Spinal cord (tissue), 9 donors: ENCODE measurements at regions not wholly inside any gene's neighbourhood (a gene's known extent, or its start where the extent isn't known, plus 50 kb on each side); places are given as distances from the start of the nearest gene placed in this dataset.

Experiments used
- DNase-seq, 6 donors: peaks; one replicate each; pipeline versions ENCODE4 v3.0.0 to v3.0.0-alpha.2; 2013 to 2015; ENCODE audit warnings: low spot score in 6 of 6, low read depth in 4 of 6
- H3K27ac ChIP-seq: one replicate; pipeline ENCODE4 v1.5.1; 2013; ENCODE audit warnings: low read depth, low read length, control low read depth
- H3K27me3 ChIP-seq: one replicate; pipeline ENCODE4 v1.6.1; 2013; ENCODE audit warnings: low read length; ENCODE audit not compliant: control insufficient read depth, insufficient read depth
- H3K36me3 ChIP-seq: one replicate; pipeline ENCODE4 v1.6.1; 2013; ENCODE audit warnings: low read length; ENCODE audit not compliant: control insufficient read depth, insufficient read depth
- H3K4me1 ChIP-seq: one replicate; pipeline ENCODE4 v1.6.1; 2013; ENCODE audit warnings: low read length; ENCODE audit not compliant: control insufficient read depth, insufficient read depth
- H3K4me3 ChIP-seq: one replicate; pipeline ENCODE4 v1.5.1; 2013; ENCODE audit warnings: low read depth, low read length, control low read depth
- H3K9me3 ChIP-seq: one replicate; pipeline ENCODE4 v1.6.1; 2013; ENCODE audit warnings: low read length; ENCODE audit not compliant: control insufficient read depth, insufficient read depth
- WGBS: methylation state at CpG from one replicate; pipeline ENCODE4 v1.1.5; 2013; ENCODE audit warnings: missing lambda C conversion rate; ENCODE audit not compliant: insufficient coverage; 5-methylcytosine and 5-hydroxymethylcytosine counted together
- donor health status: healthy.

GRCh38 chr4:123953566-123953965 lies 557.0 kb downstream of the SPRY1 start:
- Histone ChIP-seq H3K4me1 (no peaks in the 10 kb centered on the region), H3K36me3 (no peaks in the 10 kb centered on the region), H3K4me3 (no peak overlapping the region), H3K27ac (no peak overlapping the region), H3K9me3 (no peaks in the 10 kb centered on the region), H3K27me3 (no peaks in the 10 kb centered on the region)
- 90% methylated on average over 2 of the region's 3 CpGs for WGBS
- no peak for DNase-seq

- no peak for DNase-seq
- H3K27me3 ChIP-seq, result no peaks in the 10 kb centered on the region
- no peak overlapping the region for H3K4me3 ChIP-seq
- H3K27ac ChIP-seq, result no peak overlapping the region
- no peaks in the 10 kb centered on the region for H3K36me3 ChIP-seq
- WGBS, result 87% methylated on average over 3 of the region's 4 CpGs
- no peaks in the 10 kb centered on the region for H3K4me1 ChIP-seq
- H3K9me3 ChIP-seq, result no peaks in the 10 kb centered on the region
Measured at GRCh38 chr4:123954220-123954619, 557.6 kb downstream of the SPRY1 start.

- Histone ChIP-seq H3K27me3 (no peaks in the 10 kb centered on the region), H3K9me3 (no peaks in the 10 kb centered on the region), H3K36me3 (no peaks in the 10 kb centered on the region), H3K27ac (no peak overlapping the region), H3K4me1 (no peaks in the 10 kb centered on the region), H3K4me3 (no peak overlapping the region)
- no peak for DNase-seq
- 98% methylated on average over 2 of the region's 3 CpGs for WGBS
Measured at GRCh38 chr4:123955167-123955800, 558.7 kb downstream of the SPRY1 start.

GRCh38 chr4:123956204-123956603 lies 559.6 kb downstream of the SPRY1 start:
- Histone ChIP-seq H3K36me3 (no peaks in the 10 kb centered on the region), H3K4me3 (no peak overlapping the region), H3K9me3 (no peaks in the 10 kb centered on the region), H3K27me3 (no peaks in the 10 kb centered on the region), H3K4me1 (no peaks in the 10 kb centered on the region), H3K27ac (no peak overlapping the region)
- WGBS, result 100% methylated on average over 5 of the region's 7 CpGs
- DNase-seq, result no peak

GRCh38 chr4:123966990-123967769 lies 570.6 kb downstream of the SPRY1 start:
- H3K36me3 ChIP-seq, result no peaks in the 10 kb centered on the region
- no peaks in the 10 kb centered on the region for H3K4me1 ChIP-seq
- no peak overlapping the region for H3K27ac ChIP-seq
- no peak for DNase-seq
- no peak overlapping the region for H3K4me3 ChIP-seq
- H3K27me3 ChIP-seq, result no peaks in the 10 kb centered on the region
- H3K9me3 ChIP-seq, result no peaks in the 10 kb centered on the region
- WGBS, result 80% methylated on average over 1 of the region's 4 CpGs

- Histone ChIP-seq H3K27me3 (no peaks in the 10 kb centered on the region), H3K4me3 (no peak overlapping the region), H3K4me1 (no peaks in the 10 kb centered on the region), H3K36me3 (no peaks in the 10 kb centered on the region), H3K9me3 (peaks cover 3% of the 10 kb centered on the region), H3K27ac (no peak overlapping the region)
- DNase-seq, result no peak
- WGBS, result 50% methylated on average over 1 of the region's 1 CpG
Measured at GRCh38 chr4:123972031-123972430, 575.4 kb downstream of the SPRY1 start.

- Histone ChIP-seq H3K27ac (no peak overlapping the region), H3K36me3 (no peaks in the 10 kb centered on the region), H3K27me3 (no peaks in the 10 kb centered on the region), H3K4me3 (no peak overlapping the region), H3K9me3 (peaks cover 11% of the 10 kb centered on the region), H3K4me1 (no peaks in the 10 kb centered on the region)
- no CpG with 5 or more reads among the region's 2 CpGs for WGBS
- no peak for DNase-seq
Measured at GRCh38 chr4:123974386-123975149, 578.0 kb downstream of the SPRY1 start.

GRCh38 chr4:123976285-123976684 lies 579.7 kb downstream of the SPRY1 start:
- 28% methylated on average over 6 of the region's 7 CpGs for WGBS
- Histone ChIP-seq H3K36me3 (no peaks in the 10 kb centered on the region), H3K27me3 (no peaks in the 10 kb centered on the region), H3K4me3 (no peak overlapping the region), H3K9me3 (peaks cover 11% of the 10 kb centered on the region), H3K27ac (peak overlapping the region; percentile 36), H3K4me1 (no peaks in the 10 kb centered on the region)
- DNase-seq, result peak in 2 of 6 donors; percentile 43 to 72

- no peak overlapping the region for H3K27ac ChIP-seq
- H3K4me1 ChIP-seq, result no peaks in the 10 kb centered on the region
- peaks cover 11% of the 10 kb centered on the region for H3K9me3 ChIP-seq
- no peak overlapping the region for H3K4me3 ChIP-seq
- no peaks in the 10 kb centered on the region for H3K27me3 ChIP-seq
- no peaks in the 10 kb centered on the region for H3K36me3 ChIP-seq
- WGBS, result no CpG with 5 or more reads among the region's 2 CpGs
- DNase-seq, result peak in 1 of 6 donors; percentile 69
Measured at GRCh38 chr4:123976819-123977218, 580.2 kb downstream of the SPRY1 start.
